Thymus (tissue), 11 donors: ENCODE measurements at regions not wholly inside any gene's neighbourhood (a gene's known extent, or its start where the extent isn't known, plus 50 kb on each side); places are given as distances from the start of the nearest gene placed in this dataset.
"Not testable (repeated sequence)": the region's sequence is repeated elsewhere in the genome, so short reads cannot be mapped to it uniquely, and the experiment has no call there.

Source experiments
- DNase-seq, 9 donors: peaks; one replicate each; pipeline ENCODE4 v3.0.0-alpha.2; 2013; ENCODE audit warnings: low spot score in 9 of 9, low read depth in 6 of 9, missing footprints in 1 of 9
- H3K27ac ChIP-seq, 2 donors: one replicate each; pipeline ENCODE4 v1.5.1; 2013; ENCODE audit warnings: control low read depth in 1 of 2, low read depth in 1 of 2, low read length in 1 of 2, mild to moderate bottlenecking in 1 of 2, moderate library complexity in 1 of 2
- H3K27me3 ChIP-seq, 2 donors: one replicate each; pipeline ENCODE4 v1.5.1; 2013; ENCODE audit warnings: low read length in 1 of 2; ENCODE audit not compliant: control insufficient read depth in 2 of 2, insufficient read depth in 1 of 2
- H3K36me3 ChIP-seq, 2 donors: one replicate each; pipeline ENCODE4 v1.5.1; 2013; ENCODE audit warnings: low read length in 1 of 2, mild to moderate bottlenecking in 1 of 2, moderate library complexity in 1 of 2; ENCODE audit not compliant: control insufficient read depth in 2 of 2, insufficient read depth in 2 of 2
- H3K4me1 ChIP-seq, 2 donors: one replicate each; pipeline ENCODE4 v1.5.1; 2013; ENCODE audit warnings: low read length in 2 of 2; ENCODE audit not compliant: control insufficient read depth in 2 of 2, insufficient read depth in 2 of 2
- H3K4me3 ChIP-seq, 2 donors: one replicate each; pipeline ENCODE4 v1.5.1; 2013; ENCODE audit warnings: low read length in 2 of 2, control low read depth in 1 of 2, mild to moderate bottlenecking in 1 of 2
- H3K9me3 ChIP-seq, 2 donors: one replicate each; pipeline ENCODE4 v1.5.1; 2013; ENCODE audit warnings: low read length in 1 of 2, mild to moderate bottlenecking in 1 of 2; ENCODE audit not compliant: control insufficient read depth in 2 of 2, insufficient read depth in 1 of 2
- WGBS: extraction: QIAGEN DNeasy Blood & Tissue Kit; methylation state at CpG from one replicate; pipeline ENCODE4 v1.1.7; 2013; 5-methylcytosine and 5-hydroxymethylcytosine counted together
- donor health status: healthy.

GRCh38 chrX:125532411-125533089 is 212.9 kb downstream of the TEX13C start:
- no peak overlapping the region for H3K27ac ChIP-seq
- no peaks in the 10 kb centered on the region for H3K27me3 ChIP-seq
- no peaks in the 10 kb centered on the region for H3K36me3 ChIP-seq
- peaks cover 0 to 10% of the 10 kb centered on the region in 2 donors for H3K9me3 ChIP-seq
- H3K4me1 ChIP-seq = no peaks in the 10 kb centered on the region
- H3K4me3 ChIP-seq = no peak overlapping the region
- 55% methylated on average over 2 of the region's 2 CpGs for WGBS
- no peak for DNase-seq

- Histone ChIP-seq H3K4me1 (no peaks in the 10 kb centered on the region), H3K36me3 (no peaks in the 10 kb centered on the region), H3K9me3 (peaks cover 0 to 10% of the 10 kb centered on the region in 2 donors), H3K27me3 (no peaks in the 10 kb centered on the region), H3K27ac (no peak overlapping the region), H3K4me3 (no peak overlapping the region)
- WGBS = 92% methylated on average over 3 of the region's 3 CpGs
- DNase-seq = no peak
These were observed 213.7 kb downstream of the TEX13C start for GRCh38 chrX:125533352-125533751.

DNA sequence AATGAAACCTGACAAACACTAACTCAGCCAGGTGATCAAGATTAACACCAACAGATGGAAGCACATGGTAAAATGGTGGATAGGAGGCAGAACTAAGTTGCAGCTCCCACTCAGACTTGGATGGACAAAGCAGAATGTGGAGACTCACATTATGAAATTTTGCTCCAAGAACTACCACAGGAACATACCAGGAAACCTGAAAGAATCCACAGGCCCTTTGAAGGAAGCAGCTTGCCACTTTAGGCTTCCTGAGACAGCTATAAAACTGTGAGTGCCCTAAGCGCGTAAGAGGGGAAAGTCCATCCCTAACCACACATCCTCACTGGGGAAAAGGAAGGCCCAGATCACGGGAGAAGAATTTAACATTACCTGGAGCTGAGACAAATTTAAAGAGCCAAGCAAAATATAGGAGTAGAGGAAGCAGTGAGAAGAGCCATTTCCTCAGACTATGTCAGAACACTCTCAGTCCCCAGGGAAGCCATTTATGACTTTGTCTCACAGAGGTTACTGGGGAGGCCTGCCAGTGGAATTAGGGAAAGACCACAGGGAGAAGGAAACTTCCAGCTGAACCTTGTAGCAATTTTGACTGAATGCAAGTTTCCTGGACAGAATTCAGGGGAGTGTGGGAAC is 224.5 kb downstream of the TEX13C start:
- DNase-seq = no peak
- Histone ChIP-seq H3K36me3 (no peaks in the 10 kb centered on the region), H3K27me3 (no peaks in the 10 kb centered on the region), H3K4me3 (no peak overlapping the region), H3K27ac (no peak overlapping the region), H3K9me3 (peaks cover 0 to 8% of the 10 kb centered on the region in 2 donors), H3K4me1 (no peaks in the 10 kb centered on the region)
- WGBS = 27% methylated on average over 3 of the region's 3 CpGs

DNA sequence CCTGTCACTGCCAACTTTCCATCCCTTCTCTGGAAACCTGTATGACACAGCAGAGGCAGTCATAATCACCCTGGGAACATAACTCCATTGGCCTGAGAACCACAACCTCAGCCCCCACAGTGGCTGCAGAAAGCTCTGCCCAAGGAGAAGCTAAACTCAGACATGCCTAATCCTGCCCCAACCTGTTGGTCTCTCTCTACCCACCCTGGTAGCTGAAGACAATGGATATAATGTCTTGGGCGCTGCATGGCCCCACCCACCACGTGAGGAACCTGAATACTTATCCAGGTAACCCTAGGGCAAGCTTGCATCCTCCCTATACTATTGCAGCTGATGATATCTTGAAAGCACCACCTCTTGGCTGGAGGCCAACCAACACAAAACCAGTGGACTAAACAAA is 225.2 kb downstream of the TEX13C start:
- Histone ChIP-seq H3K27ac (no peak overlapping the region), H3K36me3 (no peaks in the 10 kb centered on the region), H3K4me1 (no peaks in the 10 kb centered on the region), H3K27me3 (no peaks in the 10 kb centered on the region), H3K9me3 (peaks cover 0 to 8% of the 10 kb centered on the region in 2 donors), H3K4me3 (no peak overlapping the region)
- no peak for DNase-seq
- WGBS = 63% methylated on average over 2 of the region's 2 CpGs

DNA sequence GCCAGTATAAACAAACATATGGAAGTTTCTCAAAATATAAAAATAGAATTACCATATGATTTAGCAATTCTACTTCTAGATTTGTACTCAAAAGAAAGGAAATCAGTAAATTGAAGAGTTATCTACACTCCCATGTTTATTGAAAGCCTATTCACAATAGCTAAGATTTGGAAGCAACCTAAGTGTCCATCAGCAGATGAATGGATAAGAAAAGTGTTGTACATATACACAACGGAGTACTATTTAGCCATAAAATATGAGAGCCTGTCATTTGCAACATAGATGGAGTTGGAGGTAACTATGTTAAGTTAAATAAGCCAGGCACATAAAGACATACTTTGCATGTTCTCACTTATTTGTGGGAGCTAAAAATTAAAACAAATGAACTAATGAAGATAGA is 257.8 kb downstream of the TEX13C start:
- Histone ChIP-seq H3K4me3 (no peak overlapping the region), H3K27ac (no peak overlapping the region), H3K27me3 (no peaks in the 10 kb centered on the region), H3K4me1 (no peaks in the 10 kb centered on the region), H3K36me3 (no peaks in the 10 kb centered on the region), H3K9me3 (no peaks in the 10 kb centered on the region)
- no peak for DNase-seq
- 80% methylated on average over 1 of the region's 1 CpG for WGBS

- DNase-seq = no peak
- H3K4me3 ChIP-seq = no peak overlapping the region
- no peaks in the 10 kb centered on the region for H3K36me3 ChIP-seq
- H3K4me1 ChIP-seq = no peaks in the 10 kb centered on the region
- H3K27ac ChIP-seq = no peak overlapping the region
- H3K27me3 ChIP-seq = no peaks in the 10 kb centered on the region
- peaks cover 0 to 3% of the 10 kb centered on the region in 2 donors for H3K9me3 ChIP-seq
These were observed 284.8 kb downstream of the TEX13C start for GRCh38 chrX:125604448-125604847.

GRCh38 chrX:125605145-125605544 is 285.5 kb downstream of the TEX13C start:
- no peaks in the 10 kb centered on the region for H3K27me3 ChIP-seq
- no peaks in the 10 kb centered on the region for H3K4me1 ChIP-seq
- 88% methylated on average over 2 of the region's 2 CpGs for WGBS
- no peak for DNase-seq
- peaks cover 0 to 2% of the 10 kb centered on the region in 2 donors for H3K9me3 ChIP-seq
- no peaks in the 10 kb centered on the region for H3K36me3 ChIP-seq
- H3K27ac ChIP-seq = no peak overlapping the region
- H3K4me3 ChIP-seq = no peak overlapping the region

DNA sequence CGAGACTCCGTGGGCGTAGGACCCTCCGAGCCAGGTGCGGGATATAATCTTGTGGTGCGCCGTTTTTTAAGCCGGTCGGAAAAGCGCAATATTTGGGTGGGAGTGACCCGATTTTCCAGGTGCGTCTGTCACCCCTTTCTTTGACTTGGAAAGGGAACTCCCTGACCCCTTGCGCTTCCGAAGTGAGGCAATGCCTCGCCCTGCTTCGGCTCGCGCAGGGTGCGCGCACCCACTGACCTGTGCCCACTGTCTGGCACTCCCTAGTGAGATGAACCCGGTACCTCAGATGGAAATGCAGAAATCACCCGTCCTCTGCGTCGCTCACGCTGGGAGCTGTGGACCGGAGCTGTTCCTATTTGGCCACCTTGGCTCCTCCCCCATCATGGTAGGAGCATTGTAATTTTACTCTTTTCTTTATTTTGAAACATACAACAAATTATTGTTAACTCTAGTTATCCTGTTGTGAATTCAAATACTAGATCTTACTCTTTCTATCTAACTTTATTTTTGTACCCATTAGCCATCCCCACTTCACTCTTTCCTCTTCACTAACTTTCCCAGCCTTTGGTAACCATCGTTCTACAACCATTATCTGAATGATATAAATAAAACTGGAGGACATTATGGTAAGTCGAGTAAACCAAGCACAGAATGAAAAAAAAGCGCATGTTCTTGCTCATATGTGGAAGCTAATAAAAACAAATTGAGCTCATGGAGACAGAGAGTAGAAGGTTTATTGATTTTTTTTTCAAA is 295.1 kb downstream of the TEX13C start:
- H3K4me3 ChIP-seq, H3K9me3 ChIP-seq, H3K27ac ChIP-seq, DNase-seq, H3K36me3 ChIP-seq, H3K27me3 ChIP-seq, H3K4me1 ChIP-seq: not testable (repeated sequence)
- WGBS = 96% methylated on average over 26 of the region's 29 CpGs
